DOHH2 (cell line): ENCODE measurements at regions not wholly inside any gene's neighbourhood (a gene's known extent, or its start where the extent isn't known, plus 50 kb on each side); places are given as distances from the start of the nearest gene placed in this dataset.

Source experiments
- H3F3A ChIP-seq: fragments of 200-600 bp; sonication (generic), shearing (Covaris generic); 2 replicates; pipeline ENCODE4 v1.6.0; 2016; ENCODE audit warnings: antibody characterized with exemption, mild to moderate bottlenecking; ENCODE audit not compliant: control insufficient read depth, insufficient read depth
- H3K27ac ChIP-seq: fragments of 200-600 bp; sonication (generic); 2 replicates; pipeline ENCODE4 v1.5.1; 2014; ENCODE audit warnings: low read depth, mild to moderate bottlenecking, low read length, moderate library complexity
- H3K27me3 ChIP-seq: fragments of 200-600 bp; sonication (generic); 2 replicates; pipeline ENCODE4 v1.6.1; 2014; ENCODE audit warnings: mild to moderate bottlenecking, low read length, mixed read lengths; ENCODE audit not compliant: control insufficient read depth
- H3K36me3 ChIP-seq: fragments of 200-600 bp; sonication (generic); 2 replicates; pipeline ENCODE4 v1.6.1; 2014; ENCODE audit warnings: mild to moderate bottlenecking, low read length, moderate library complexity, mixed read lengths; ENCODE audit not compliant: control insufficient read depth
- H3K4me1 ChIP-seq: fragments of 200-600 bp; sonication (generic); 2 replicates; pipeline ENCODE4 v1.6.1; 2014; ENCODE audit warnings: mild to moderate bottlenecking, low read length, mixed read lengths; ENCODE audit not compliant: control insufficient read depth
- H3K4me2 ChIP-seq: fragments of 200-600 bp; sonication (generic); 2 replicates; pipeline ENCODE4 v1.6.0; 2014; ENCODE audit warnings: mild to moderate bottlenecking, low read length, moderate library complexity
- H3K4me3 ChIP-seq: fragments of 200-600 bp; sonication (generic); 2 replicates; pipeline ENCODE4 v1.5.1; 2014; ENCODE audit warnings: mild to moderate bottlenecking, low read length, mixed read lengths
- H3K79me2 ChIP-seq: fragments of 200-600 bp; sonication (generic); 2 replicates; pipeline ENCODE4 v1.6.1; 2014; ENCODE audit warnings: mild to moderate bottlenecking, low read length, mixed read lengths; ENCODE audit not compliant: control insufficient read depth
- H3K9me2 ChIP-seq: fragments of 200-600 bp; sonication (generic); replicated peaks from 2 replicates; pipeline ENCODE4 v1.6.1; 2014; ENCODE audit warnings: mild to moderate bottlenecking, low read length, mixed read lengths; ENCODE audit not compliant: control insufficient read depth
- H3K9me3 ChIP-seq: fragments of 200-600 bp; sonication (generic); 2 replicates; pipeline ENCODE4 v1.6.1; 2014; ENCODE audit warnings: antibody characterized with exemption, low read length, mixed read lengths; ENCODE audit not compliant: control insufficient read depth, insufficient read depth
- H4K20me1 ChIP-seq: fragments of 200-600 bp; sonication (generic); 2 replicates; pipeline ENCODE4 v1.6.0; 2014; ENCODE audit warnings: low read depth, mild to moderate bottlenecking, antibody characterized with exemption, low read length, moderate library complexity; ENCODE audit not compliant: control insufficient read depth, insufficient read depth
- EZH2phosphoT487 ChIP-seq: fragments of 200-600 bp; sonication (generic); IDR thresholded peaks from 2 replicates; pipeline ENCODE4 v1.6.1; 2017; ENCODE audit warnings: borderline replicate concordance, mild to moderate bottlenecking, antibody characterized with exemption, low read length, moderate library complexity, mixed read lengths
- TF ChIP-seq, protein P1 (sequence below): fragments of 200-600 bp; sonication (generic); IDR thresholded peaks from one replicate; pipeline ENCODE4 v1.5.1; 2014; ENCODE audit warnings: antibody characterized with exemption, mild to moderate bottlenecking, low read depth, low read length; ENCODE audit not compliant: poor library complexity, severe bottlenecking

DNA sequence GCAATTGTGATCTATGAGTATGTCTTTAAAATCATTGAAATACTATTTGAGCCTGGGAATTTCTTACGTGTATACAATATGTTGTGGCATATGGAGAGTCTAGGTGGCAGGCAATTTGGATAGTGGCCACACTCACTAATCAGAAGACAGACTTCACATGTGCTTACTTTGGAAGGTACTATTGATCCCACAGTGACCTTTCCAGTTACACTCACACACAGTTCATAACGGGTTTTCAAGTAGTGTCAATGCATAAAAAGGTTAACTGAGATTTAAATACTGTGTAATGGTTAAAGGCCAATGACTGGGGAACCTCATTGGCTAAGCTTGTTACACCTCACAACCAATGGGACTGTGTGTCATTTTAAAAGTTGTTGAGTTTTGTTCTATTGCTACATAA lies 783.2 kb downstream of the RPA4 start:
- Histone ChIP-seq H3K4me2 (no peak overlapping the region), H3K4me1 (no peaks in the 10 kb centered on the region), H3F3A (no peaks in the 10 kb centered on the region), H3K9me3 (no peaks in the 10 kb centered on the region), H4K20me1 (no peaks in the 10 kb centered on the region), H3K4me3 (no peak overlapping the region), H3K36me3 (no peaks in the 10 kb centered on the region), H3K27me3 (no peaks in the 10 kb centered on the region), H3K79me2 (no peaks in the 10 kb centered on the region), H3K9me2 (no peaks in the 10 kb centered on the region), H3K27ac (no peak overlapping the region)
- TF ChIP-seq, protein P1, sequence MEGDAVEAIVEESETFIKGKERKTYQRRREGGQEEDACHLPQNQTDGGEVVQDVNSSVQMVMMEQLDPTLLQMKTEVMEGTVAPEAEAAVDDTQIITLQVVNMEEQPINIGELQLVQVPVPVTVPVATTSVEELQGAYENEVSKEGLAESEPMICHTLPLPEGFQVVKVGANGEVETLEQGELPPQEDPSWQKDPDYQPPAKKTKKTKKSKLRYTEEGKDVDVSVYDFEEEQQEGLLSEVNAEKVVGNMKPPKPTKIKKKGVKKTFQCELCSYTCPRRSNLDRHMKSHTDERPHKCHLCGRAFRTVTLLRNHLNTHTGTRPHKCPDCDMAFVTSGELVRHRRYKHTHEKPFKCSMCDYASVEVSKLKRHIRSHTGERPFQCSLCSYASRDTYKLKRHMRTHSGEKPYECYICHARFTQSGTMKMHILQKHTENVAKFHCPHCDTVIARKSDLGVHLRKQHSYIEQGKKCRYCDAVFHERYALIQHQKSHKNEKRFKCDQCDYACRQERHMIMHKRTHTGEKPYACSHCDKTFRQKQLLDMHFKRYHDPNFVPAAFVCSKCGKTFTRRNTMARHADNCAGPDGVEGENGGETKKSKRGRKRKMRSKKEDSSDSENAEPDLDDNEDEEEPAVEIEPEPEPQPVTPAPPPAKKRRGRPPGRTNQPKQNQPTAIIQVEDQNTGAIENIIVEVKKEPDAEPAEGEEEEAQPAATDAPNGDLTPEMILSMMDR: no peak
- no peak for TF ChIP-seq EZH2phosphoT487

DNA sequence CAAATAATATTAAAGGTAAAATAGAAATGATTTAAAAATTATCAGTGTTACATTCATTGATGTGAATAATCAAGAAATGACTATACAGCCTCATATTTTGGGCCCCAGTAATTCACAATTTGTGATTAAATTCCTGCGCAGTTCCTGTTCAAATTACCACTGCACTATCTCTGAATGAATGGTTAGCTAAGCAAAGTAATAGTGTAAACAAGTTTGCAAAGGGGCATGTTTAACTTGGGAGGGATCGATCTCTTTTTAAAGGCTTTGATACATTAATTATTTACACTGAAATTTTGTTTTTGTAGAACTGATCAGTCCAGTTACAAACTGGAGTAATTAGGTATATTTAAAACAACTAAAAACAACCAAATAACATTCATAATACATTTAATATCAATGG lies 784.4 kb downstream of the RPA4 start:
- TF ChIP-seq, protein P1: no peak
- no peak for TF ChIP-seq EZH2phosphoT487
- Histone ChIP-seq H3K4me2 (no peak overlapping the region), H3K27ac (no peak overlapping the region), H3K9me3 (no peaks in the 10 kb centered on the region), H3K36me3 (no peaks in the 10 kb centered on the region), H3K79me2 (no peaks in the 10 kb centered on the region), H3F3A (no peaks in the 10 kb centered on the region), H4K20me1 (no peaks in the 10 kb centered on the region), H3K4me1 (no peaks in the 10 kb centered on the region), H3K4me3 (no peak overlapping the region), H3K27me3 (no peaks in the 10 kb centered on the region), H3K9me2 (no peaks in the 10 kb centered on the region)

DNA sequence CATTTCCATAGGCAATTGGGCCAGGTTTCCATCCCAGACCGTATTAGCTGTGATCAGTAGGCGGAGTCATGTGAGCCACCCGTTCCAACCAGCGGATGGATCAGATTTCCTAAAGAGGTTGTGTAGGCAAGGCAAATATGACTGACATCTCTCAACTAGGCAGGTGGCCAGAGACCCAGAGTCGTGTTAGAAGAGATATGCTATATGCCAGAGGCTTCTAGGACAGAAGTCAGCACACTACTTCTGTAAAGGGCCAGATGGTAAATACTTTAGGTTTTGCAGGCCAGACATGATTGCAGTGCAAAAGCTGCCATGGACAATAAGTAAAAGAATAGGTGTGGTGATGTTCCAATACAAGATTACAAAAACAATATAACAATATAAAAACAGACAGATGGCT lies 788.4 kb downstream of the RPA4 start:
- Histone ChIP-seq H3K79me2 (no peaks in the 10 kb centered on the region), H3K27me3 (no peaks in the 10 kb centered on the region), H4K20me1 (no peaks in the 10 kb centered on the region), H3K27ac (no peak overlapping the region), H3K4me2 (no peak overlapping the region), H3K9me2 (no peaks in the 10 kb centered on the region), H3K4me3 (no peak overlapping the region), H3K9me3 (no peaks in the 10 kb centered on the region), H3K4me1 (no peaks in the 10 kb centered on the region), H3F3A (no peaks in the 10 kb centered on the region), H3K36me3 (no peaks in the 10 kb centered on the region)
- TF ChIP-seq EZH2phosphoT487: no peak

DNA sequence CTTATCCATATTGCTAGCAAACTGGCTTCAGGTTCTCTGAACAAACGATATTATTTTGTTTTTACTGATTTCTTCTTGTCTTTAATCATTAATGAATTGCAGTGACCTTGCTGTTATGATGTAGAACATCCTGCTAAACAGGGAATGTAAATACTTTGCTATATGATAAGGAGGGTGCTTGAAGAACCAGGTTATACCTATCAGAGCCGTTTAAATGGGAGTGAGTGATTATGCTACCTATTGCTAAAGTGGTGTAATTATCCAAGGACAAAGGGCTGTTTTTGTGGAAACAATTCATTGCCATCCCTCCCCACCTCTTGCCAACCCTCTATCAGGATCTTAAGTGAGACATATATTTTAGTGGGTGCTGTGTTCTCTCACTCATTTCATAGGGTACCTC lies 788.9 kb downstream of the RPA4 start:
- Histone ChIP-seq H4K20me1 (no peaks in the 10 kb centered on the region), H3K27me3 (no peaks in the 10 kb centered on the region), H3K27ac (no peak overlapping the region), H3K9me3 (no peaks in the 10 kb centered on the region), H3K36me3 (no peaks in the 10 kb centered on the region), H3K4me2 (no peak overlapping the region), H3K4me1 (no peaks in the 10 kb centered on the region), H3K4me3 (no peak overlapping the region), H3K9me2 (no peaks in the 10 kb centered on the region), H3F3A (no peaks in the 10 kb centered on the region), H3K79me2 (no peaks in the 10 kb centered on the region)
- TF ChIP-seq, protein P1: no peak
- no peak for TF ChIP-seq EZH2phosphoT487
